Mucosa of rectum (tissue), 2 donors: ENCODE measurements at regions not wholly inside any gene's neighbourhood (a gene's known extent, or its start where the extent isn't known, plus 50 kb on each side); places are given as distances from the start of the nearest gene placed in this dataset.

Experiments used
- H3K27ac ChIP-seq, 2 donors: one replicate each; pipeline ENCODE4 v1.7.0; 2013; ENCODE audit warnings: inconsistent platforms in 2 of 2, low read depth in 2 of 2, low read length in 2 of 2
- H3K27me3 ChIP-seq, 2 donors: one replicate each; pipeline ENCODE4 v1.7.0; 2013; ENCODE audit warnings: low read length in 2 of 2; ENCODE audit not compliant: control insufficient read depth in 2 of 2, insufficient read depth in 2 of 2
- H3K36me3 ChIP-seq, 2 donors: one replicate each; pipeline ENCODE4 v1.7.0; 2013; ENCODE audit warnings: low read length in 2 of 2; ENCODE audit not compliant: control insufficient read depth in 2 of 2, insufficient read depth in 2 of 2
- H3K4me1 ChIP-seq, 2 donors: one replicate each; pipeline ENCODE4 v1.7.0; 2013; ENCODE audit warnings: low read length in 2 of 2, mild to moderate bottlenecking in 1 of 2; ENCODE audit not compliant: control insufficient read depth in 2 of 2, insufficient read depth in 2 of 2
- H3K4me3 ChIP-seq, 2 donors: one replicate each; pipeline ENCODE4 v1.7.0; 2013; ENCODE audit warnings: low read length in 2 of 2
- H3K9ac ChIP-seq, 2 donors: one replicate each; pipeline ENCODE4 v1.7.0; 2013; ENCODE audit warnings: low read length in 2 of 2, low read depth in 1 of 2, mild to moderate bottlenecking in 1 of 2
- H3K9me3 ChIP-seq, 2 donors: one replicate each; pipeline ENCODE4 v1.7.0; 2013; ENCODE audit warnings: low read length in 2 of 2; ENCODE audit not compliant: control insufficient read depth in 2 of 2
- donor health status: healthy.
- donor health status: Normal muscosa, but diverticular disease.

DNA sequence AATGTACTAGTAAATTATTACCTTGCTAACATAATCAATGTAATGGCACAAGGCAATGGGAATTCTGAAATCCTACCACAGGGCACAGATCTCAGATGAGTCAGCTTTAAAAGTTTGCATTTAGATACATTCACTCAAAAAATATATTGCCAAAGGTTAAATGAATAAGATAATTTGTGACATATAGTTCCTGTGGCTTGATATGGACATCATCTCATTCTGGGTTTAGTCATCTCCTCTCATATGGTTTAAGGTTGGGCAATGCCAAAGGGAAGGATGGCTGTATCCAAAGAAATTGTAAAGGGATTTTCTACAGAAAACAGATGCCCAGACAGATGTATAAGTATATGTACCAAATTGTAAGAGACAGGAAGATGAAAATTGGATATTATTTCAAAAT lies 1065.0 kb downstream of the LRFN5 start:
- Histone ChIP-seq H3K4me3 (no peak overlapping the region), H3K27me3 (no peaks in the 10 kb centered on the region), H3K4me1 (no peaks in the 10 kb centered on the region), H3K36me3 (no peaks in the 10 kb centered on the region), H3K9me3 (peaks cover 0 to 2% of the 10 kb centered on the region in 2 donors), H3K9ac (no peak overlapping the region), H3K27ac (no peak overlapping the region)

DNA sequence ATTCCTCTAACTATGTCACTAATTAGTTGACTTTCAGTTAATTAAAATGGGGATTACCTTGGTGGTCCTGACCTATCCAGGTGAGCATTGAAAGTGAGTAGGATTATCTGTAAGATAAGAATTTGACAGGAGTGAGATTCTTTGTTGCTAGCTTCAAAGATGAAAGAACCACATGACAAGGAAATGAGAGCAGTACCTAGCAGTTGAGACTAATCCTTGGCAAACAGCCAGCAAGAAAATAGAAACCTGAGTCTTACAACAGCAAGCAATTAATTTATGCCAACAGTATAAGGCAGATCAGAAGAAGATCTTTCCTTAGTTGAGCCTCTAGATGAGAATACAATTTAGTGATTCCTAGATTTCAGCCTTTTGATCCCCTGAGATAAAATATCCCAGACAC lies 1058.4 kb downstream of the LRFN5 start:
- no peaks in the 10 kb centered on the region for H3K27me3 ChIP-seq
- no peaks in the 10 kb centered on the region for H3K36me3 ChIP-seq
- H3K9ac ChIP-seq, result no peak overlapping the region
- H3K9me3 ChIP-seq, result peaks cover 0 to 5% of the 10 kb centered on the region in 2 donors
- no peak overlapping the region for H3K4me3 ChIP-seq
- no peak overlapping the region for H3K27ac ChIP-seq
- H3K4me1 ChIP-seq, result no peaks in the 10 kb centered on the region

DNA sequence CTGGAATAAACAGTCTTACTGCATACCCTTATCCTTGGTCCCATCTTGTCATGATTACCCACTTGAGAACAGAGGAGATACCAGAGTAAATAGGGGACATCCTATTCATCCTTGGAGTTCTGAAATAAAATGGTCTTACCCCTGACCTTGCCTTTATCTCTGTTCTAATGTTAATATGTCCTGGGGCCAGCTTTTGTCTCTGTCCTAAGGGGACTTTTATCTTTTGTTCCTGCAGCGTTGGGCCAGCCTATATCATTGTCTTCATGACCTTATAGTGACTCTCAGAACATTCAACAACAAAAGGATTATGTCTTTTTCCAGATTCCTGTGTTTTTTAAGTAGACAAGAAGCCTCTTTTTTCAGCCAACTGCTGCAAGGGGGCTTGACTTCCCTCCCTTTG lies 1057.5 kb downstream of the LRFN5 start:
- Histone ChIP-seq H3K4me3 (no peak overlapping the region), H3K27me3 (no peaks in the 10 kb centered on the region), H3K36me3 (no peaks in the 10 kb centered on the region), H3K9me3 (peaks cover 0 to 5% of the 10 kb centered on the region in 2 donors), H3K9ac (no peak overlapping the region), H3K4me1 (no peaks in the 10 kb centered on the region), H3K27ac (no peak overlapping the region)

GRCh38 chr14:42654707-42655106 lies 1048.0 kb downstream of the LRFN5 start:
- Histone ChIP-seq H3K9me3 (no peaks in the 10 kb centered on the region), H3K4me3 (no peak overlapping the region)

DNA sequence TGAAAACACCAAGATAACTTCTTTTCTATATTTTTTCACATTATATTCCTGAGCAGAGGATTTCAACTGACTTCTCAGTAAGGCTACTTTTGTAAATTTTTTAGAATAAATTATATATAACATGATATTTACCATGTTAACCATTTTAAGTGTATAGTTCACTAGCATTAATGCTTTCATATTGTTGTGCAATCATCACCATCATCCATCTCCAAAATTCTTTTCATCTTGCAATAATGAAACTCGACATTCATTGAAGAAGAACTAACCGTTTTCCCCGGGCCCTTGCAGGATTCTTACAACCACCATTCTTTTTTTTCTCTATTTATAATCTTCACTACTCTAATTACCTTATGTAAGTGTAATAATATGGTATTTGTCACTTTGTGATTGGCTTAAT lies 1036.1 kb downstream of the LRFN5 start:
- H3K9ac ChIP-seq, result no peak overlapping the region
- no peak overlapping the region for H3K27ac ChIP-seq
- no peaks in the 10 kb centered on the region for H3K36me3 ChIP-seq
- H3K4me3 ChIP-seq, result no peak overlapping the region
- H3K27me3 ChIP-seq, result no peaks in the 10 kb centered on the region
- H3K4me1 ChIP-seq, result no peaks in the 10 kb centered on the region
- no peaks in the 10 kb centered on the region for H3K9me3 ChIP-seq

More at GRCh38 chr14:42654707-42655106, 1048.0 kb downstream of the LRFN5 start:
- Histone ChIP-seq H3K27me3 (no peaks in the 10 kb centered on the region), H3K27ac (no peak overlapping the region), H3K36me3 (no peaks in the 10 kb centered on the region), H3K9ac (no peak overlapping the region), H3K4me1 (no peaks in the 10 kb centered on the region)

DNA sequence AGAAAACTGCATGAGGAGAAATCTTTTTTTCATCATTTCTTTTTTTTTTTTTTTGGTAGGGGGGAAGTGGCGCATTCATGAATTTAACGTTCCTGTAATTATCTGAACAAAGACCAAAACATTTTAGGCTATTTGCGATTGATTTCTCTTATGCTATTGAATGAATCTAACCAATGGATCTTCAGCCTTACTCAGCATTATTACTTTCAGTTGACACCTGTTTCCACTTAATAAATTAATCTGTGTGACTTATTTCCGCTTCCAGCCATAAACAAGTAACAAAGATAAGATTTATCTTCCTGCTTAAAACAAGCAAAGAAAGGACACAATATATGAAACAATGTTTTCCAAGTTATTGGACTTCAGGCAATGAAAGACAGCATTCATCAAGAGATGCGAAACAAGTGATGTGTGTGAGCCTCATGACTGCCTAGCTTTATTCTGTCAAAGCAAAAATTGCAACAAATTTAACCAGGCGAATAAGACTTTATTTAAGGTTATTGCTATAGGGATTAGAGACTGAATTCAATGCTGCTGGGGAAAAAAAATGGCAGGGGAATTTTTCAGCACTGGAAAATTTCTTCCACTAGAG lies 1026.9 kb downstream of the LRFN5 start:
- Histone ChIP-seq H3K9me3 (no peaks in the 10 kb centered on the region), H3K27ac (no peak overlapping the region), H3K9ac (no peak overlapping the region), H3K4me1 (no peaks in the 10 kb centered on the region), H3K27me3 (no peaks in the 10 kb centered on the region), H3K4me3 (no peak overlapping the region), H3K36me3 (no peaks in the 10 kb centered on the region)

DNA sequence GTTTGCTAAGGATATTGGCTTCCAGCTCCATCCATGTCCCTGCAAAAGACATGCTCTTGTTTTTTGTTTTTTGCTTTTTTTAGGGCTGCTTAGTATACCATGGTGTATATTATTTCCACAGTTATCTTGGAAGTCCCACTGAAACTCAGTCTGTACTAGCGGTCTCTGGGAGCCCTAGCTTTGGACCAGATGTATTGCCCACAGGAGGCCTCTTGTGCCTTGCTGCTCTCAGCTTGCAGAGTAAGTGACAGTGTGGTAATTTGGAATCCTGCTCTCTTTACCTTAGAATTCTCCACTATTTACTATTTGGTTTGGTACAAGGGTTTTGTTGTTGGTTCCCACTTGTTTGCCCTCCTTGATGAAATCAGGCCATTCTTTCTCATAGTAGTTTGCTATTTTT lies 1022.9 kb downstream of the LRFN5 start:
- Histone ChIP-seq H3K27ac (no peak overlapping the region), H3K27me3 (no peaks in the 10 kb centered on the region), H3K9ac (no peak overlapping the region), H3K4me3 (no peak overlapping the region), H3K9me3 (no peaks in the 10 kb centered on the region), H3K36me3 (no peaks in the 10 kb centered on the region), H3K4me1 (no peaks in the 10 kb centered on the region)

GRCh38 chr14:42628602-42629001 lies 1021.9 kb downstream of the LRFN5 start:
- no peaks in the 10 kb centered on the region for H3K4me1 ChIP-seq
- H3K9ac ChIP-seq, result no peak overlapping the region
- H3K4me3 ChIP-seq, result no peak overlapping the region
- no peaks in the 10 kb centered on the region for H3K9me3 ChIP-seq
- H3K27me3 ChIP-seq, result no peaks in the 10 kb centered on the region
- no peak overlapping the region for H3K27ac ChIP-seq
- no peaks in the 10 kb centered on the region for H3K36me3 ChIP-seq

- Histone ChIP-seq H3K4me3 (no peak overlapping the region), H3K27me3 (no peaks in the 10 kb centered on the region), H3K9me3 (no peaks in the 10 kb centered on the region), H3K36me3 (no peaks in the 10 kb centered on the region), H3K9ac (no peak overlapping the region), H3K27ac (no peak overlapping the region), H3K4me1 (no peaks in the 10 kb centered on the region)
Measured at GRCh38 chr14:42626986-42627385, 1020.3 kb downstream of the LRFN5 start.

DNA sequence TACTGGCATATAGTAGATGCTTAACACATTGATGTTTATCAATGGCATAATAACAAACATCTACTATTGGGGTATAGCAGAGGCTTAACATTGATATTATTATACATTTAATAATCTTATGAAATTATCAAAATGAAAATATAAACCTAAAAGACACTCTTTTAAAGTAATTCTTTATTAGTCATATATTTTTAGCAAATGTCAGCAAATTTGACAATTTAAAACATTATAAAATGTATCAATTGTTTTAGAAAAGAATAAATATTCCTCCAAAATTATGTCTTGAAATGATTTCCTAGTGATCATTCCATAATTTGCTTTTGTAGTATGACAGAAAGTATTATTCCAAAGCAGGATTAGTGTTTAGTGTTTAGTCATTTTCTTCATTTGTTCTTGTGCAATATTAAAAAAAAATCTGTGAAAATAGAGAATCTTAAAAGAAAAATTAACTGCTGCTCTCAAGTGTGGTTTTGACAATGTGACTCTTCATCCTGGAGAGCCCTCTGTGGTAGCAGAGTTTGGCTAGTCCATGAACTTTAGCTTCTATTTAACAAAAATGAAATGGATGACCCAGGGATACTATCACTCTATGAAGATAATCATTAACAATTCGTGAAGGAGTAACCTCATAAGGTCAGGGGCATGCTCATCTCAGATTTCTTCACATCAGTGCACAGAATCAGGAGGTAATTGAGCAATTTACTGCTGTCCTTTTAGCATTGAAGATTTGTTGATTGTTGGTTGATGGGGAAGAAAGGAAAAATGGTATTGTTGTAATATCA lies 1018.5 kb downstream of the LRFN5 start:
- Histone ChIP-seq H3K9ac (no peak overlapping the region), H3K36me3 (no peaks in the 10 kb centered on the region), H3K4me3 (no peak overlapping the region), H3K9me3 (no peaks in the 10 kb centered on the region), H3K27me3 (no peaks in the 10 kb centered on the region), H3K27ac (no peak overlapping the region), H3K4me1 (no peaks in the 10 kb centered on the region)
